IMR-90 (cell line): ENCODE measurements at regions not wholly inside any gene's neighbourhood (a gene's known extent, or its start where the extent isn't known, plus 50 kb on each side); places are given as distances from the start of the nearest gene placed in this dataset.

Source experiments
- ATAC-seq: fragments of 200-7000 bp; cut with Tn5 transposase; 2 replicates; pipeline ENCODE4 v1.9.1; 2020; ENCODE audit warnings: low read depth, mild to moderate bottlenecking, moderate library complexity
- BruUV-seq: library from RNA; stranded (reverse); fragments of 400-500 nt; replicated peaks from 2 replicates; lab custom pipeline; 2021; lab: Mats Ljungman, UMichigan
- CTCF ChIA-PET: fragments of 300-600 bp; formaldehyde crosslinking; extraction: SDS; loops from one replicate; lab custom pipeline; 2021; ENCODE audit warnings: antibody characterized with exemption; lab: Yijun Ruan, JAX
- POLR2A ChIA-PET: fragments of 300-600 bp; sonication (Branson Sonifier 250); formaldehyde crosslinking; loops from one replicate; lab custom pipeline; 2022; ENCODE audit warnings: antibody characterized with exemption; ENCODE audit not compliant: unreplicated experiment; lab: Charles Lee
- DNase-seq: peaks from one replicate; pipeline ENCODE4 v3.0.0; 2013
- H2AFZ ChIP-seq: replicated peaks from 2 replicates; pipeline ENCODE3; 2013; ENCODE audit warnings: low read length, mild to moderate bottlenecking; ENCODE audit not compliant: poor library complexity
- H2AK5ac ChIP-seq: 2 replicates; pipeline ENCODE4 v1.6.1; 2013; ENCODE audit warnings: low read depth, low read length, inconsistent platforms
- H2AK9ac ChIP-seq: replicated peaks from 2 replicates; pipeline ENCODE3; 2013; ENCODE audit warnings: mild to moderate bottlenecking, low read depth, low read length, moderate library complexity; ENCODE audit not compliant: poor library complexity
- H2BK120ac ChIP-seq: 2 replicates; pipeline ENCODE4 v1.6.1; 2013; ENCODE audit warnings: low read depth, low read length, inconsistent platforms
- H2BK15ac ChIP-seq: 3 replicates; pipeline ENCODE4 v1.6.1; 2013; ENCODE audit warnings: low read depth, low read length, inconsistent platforms
- H2BK20ac ChIP-seq: 2 replicates; pipeline ENCODE4 v1.6.1; 2013; ENCODE audit warnings: low read depth, mild to moderate bottlenecking, inconsistent platforms, low read length, moderate library complexity
- H2BK5ac ChIP-seq: 2 replicates; pipeline ENCODE4 v1.6.1; 2013; ENCODE audit warnings: mild to moderate bottlenecking, low read depth, low read length, inconsistent platforms; ENCODE audit not compliant: poor library complexity, severe bottlenecking
- H3K14ac ChIP-seq: replicated peaks from 2 replicates; pipeline ENCODE4 v1.6.1; 2013; ENCODE audit warnings: low read depth, low read length, inconsistent platforms
- H3K18ac ChIP-seq: 2 replicates; pipeline ENCODE4 v1.6.1; 2013; ENCODE audit warnings: low read depth, low read length, control low read depth
- H3K23ac ChIP-seq: 2 replicates; pipeline ENCODE4 v1.6.1; 2013; ENCODE audit warnings: low read depth, low read length, inconsistent platforms
- H3K27ac ChIP-seq: 2 replicates; pipeline ENCODE4 v1.5.1; 2013; ENCODE audit warnings: mild to moderate bottlenecking, control low read depth, low read length; ENCODE audit not compliant: insufficient read depth
- H3K27me3 ChIP-seq: 2 replicates; pipeline ENCODE4 v1.6.1; 2013; ENCODE audit warnings: low read length; ENCODE audit not compliant: control insufficient read depth, insufficient read depth
- H3K36me3 ChIP-seq: 2 replicates; pipeline ENCODE4 v1.6.1; 2013; ENCODE audit warnings: low read length, mixed read lengths; ENCODE audit not compliant: control insufficient read depth, insufficient read depth
- H3K4ac ChIP-seq: 2 replicates; pipeline ENCODE4 v1.6.1; 2013; ENCODE audit warnings: low read depth, low read length, inconsistent platforms
- H3K4me1 ChIP-seq: 2 replicates; pipeline ENCODE4 v1.6.1; 2013; ENCODE audit warnings: low read length, mixed read lengths; ENCODE audit not compliant: control insufficient read depth, insufficient read depth
- H3K4me2 ChIP-seq: 2 replicates; pipeline ENCODE4 v1.6.1; 2013; ENCODE audit warnings: low read depth, mild to moderate bottlenecking, control low read depth, low read length, moderate library complexity
- H3K4me3 ChIP-seq: 2 replicates; pipeline ENCODE4 v1.5.1; 2013; ENCODE audit warnings: low read depth, mild to moderate bottlenecking, control low read depth, low read length, moderate library complexity; ENCODE audit not compliant: insufficient read depth
- H3K56ac ChIP-seq: 2 replicates; pipeline ENCODE4 v1.6.1; 2013; ENCODE audit warnings: low read length, inconsistent platforms; ENCODE audit not compliant: insufficient read depth; ENCODE audit errors: extremely low read depth
- H3K79me1 ChIP-seq, 2 experiments: 2 replicates each; pipeline ENCODE4 v1.6.1; 2013; ENCODE audit warnings: low read length in 2 of 2, inconsistent platforms in 1 of 2, low read depth in 1 of 2
- H3K9ac ChIP-seq: 2 replicates; pipeline ENCODE4 v1.6.1; 2013; ENCODE audit warnings: low read depth, low read length, control low read depth
- H3K9me1 ChIP-seq: 2 replicates; pipeline ENCODE4 v1.6.1; 2013; ENCODE audit warnings: low read length, inconsistent platforms; ENCODE audit not compliant: insufficient read depth
- H3K9me3 ChIP-seq: 2 replicates; pipeline ENCODE4 v1.6.1; 2013; ENCODE audit warnings: low read length; ENCODE audit not compliant: control insufficient read depth, insufficient read depth
- H4K20me1 ChIP-seq: 2 replicates; pipeline ENCODE4 v1.6.1; 2013; ENCODE audit warnings: low read length, inconsistent platforms; ENCODE audit not compliant: insufficient read depth
- H4K5ac ChIP-seq: 2 replicates; pipeline ENCODE4 v1.6.1; 2013; ENCODE audit warnings: mild to moderate bottlenecking, low read depth, low read length, control low read depth
- H4K8ac ChIP-seq, 2 experiments: 2 replicates each; pipeline ENCODE4 v1.6.1; 2013; ENCODE audit warnings: low read depth in 2 of 2, low read length in 2 of 2, control low read depth in 1 of 2, inconsistent platforms in 1 of 2
- H4K91ac ChIP-seq: 2 replicates; pipeline ENCODE4 v1.6.1; 2013; ENCODE audit warnings: low read depth, low read length, inconsistent platforms; ENCODE audit not compliant: insufficient read depth
- BHLHE40 ChIP-seq: fragments of 150-350 bp; IDR thresholded peaks from 2 replicates; pipeline ENCODE4 v1.6.1; 2016; ENCODE audit warnings: mild to moderate bottlenecking, low read depth, low read length
- CHD1 ChIP-seq: IDR thresholded peaks from 2 replicates; pipeline ENCODE4 v1.6.1; 2012; ENCODE audit warnings: low read depth, low read length, improper control_type of control experiment
- MAFK ChIP-seq: IDR thresholded peaks from 2 replicates; pipeline ENCODE4 v1.6.1; 2012; ENCODE audit warnings: low read depth, low read length, improper control_type of control experiment
- MAZ ChIP-seq: IDR thresholded peaks from 2 replicates; pipeline ENCODE4 v1.6.1; 2012; ENCODE audit warnings: low read depth, mild to moderate bottlenecking, low read length, improper control_type of control experiment, moderate library complexity, borderline replicate concordance
- MXI1 ChIP-seq: IDR thresholded peaks from 2 replicates; pipeline ENCODE4 v1.6.1; 2012; ENCODE audit warnings: low read depth, mild to moderate bottlenecking, low read length, moderate library complexity, borderline replicate concordance
- POLR2A ChIP-seq: IDR thresholded peaks from 2 replicates; pipeline ENCODE4 v1.6.1; 2012; ENCODE audit warnings: mild to moderate bottlenecking, low read depth, low read length
- RAD21 ChIP-seq: IDR thresholded peaks from 2 replicates; pipeline ENCODE4 v1.6.1; 2012; ENCODE audit warnings: low read length, improper control_type of control experiment
- RCOR1 ChIP-seq: IDR thresholded peaks from 2 replicates; pipeline ENCODE4 v1.6.1; 2012; ENCODE audit warnings: mild to moderate bottlenecking, low read length, improper control_type of control experiment; ENCODE audit not compliant: insufficient replicate concordance
- RFX5 ChIP-seq: IDR thresholded peaks from 2 replicates; pipeline ENCODE4 v1.8.0; 2012; ENCODE audit warnings: low read depth, mild to moderate bottlenecking, low read length, moderate library complexity
- SMC3 ChIP-seq: fragments of 150-350 bp; IDR thresholded peaks from 2 replicates; pipeline ENCODE4 v1.6.1; 2016; ENCODE audit warnings: low read depth, mild to moderate bottlenecking, antibody characterized with exemption, low read length, moderate library complexity
- WGBS, 2 experiments: methylation state at CpG; one replicate each; pipeline versions ENCODE4 v1.1.5 to v1.1.7; 2013; ENCODE audit warnings: missing lambda C conversion rate in 2 of 2; ENCODE audit not compliant: insufficient read length in 1 of 2; ENCODE audit errors: extremely low coverage in 2 of 2; 5-methylcytosine and 5-hydroxymethylcytosine counted together
- dilution Hi-C: fragments of 300-500 bp; cut with HindIII; formaldehyde crosslinking; loops from one replicate; pipeline ENCODE4 v1.14.3; 2018; ENCODE audit warnings: low sequenced_read_pairs; ENCODE audit not compliant: unreplicated experiment
- in situ Hi-C: fragments of 300-500 bp; cut with MboI; formaldehyde crosslinking; loops from 3 replicates; pipeline ENCODE4 v1.14.3; 2019; ENCODE audit warnings: low sequenced_read_pairs, inconsistent platforms, mixed read lengths
- intact Hi-C: fragments of 100-400 bp; cut with micrococcal nuclease; formaldehyde crosslinking; loops from 2 replicates; pipeline ENCODE4 v1.10.0; 2022
- TF ChIP-seq, protein P1 (sequence below): fragments of 150-350 bp; IDR thresholded peaks from 2 replicates; pipeline ENCODE4 v1.6.1; 2017; ENCODE audit warnings: mild to moderate bottlenecking, antibody characterized with exemption, low read length, low read depth

DNA sequence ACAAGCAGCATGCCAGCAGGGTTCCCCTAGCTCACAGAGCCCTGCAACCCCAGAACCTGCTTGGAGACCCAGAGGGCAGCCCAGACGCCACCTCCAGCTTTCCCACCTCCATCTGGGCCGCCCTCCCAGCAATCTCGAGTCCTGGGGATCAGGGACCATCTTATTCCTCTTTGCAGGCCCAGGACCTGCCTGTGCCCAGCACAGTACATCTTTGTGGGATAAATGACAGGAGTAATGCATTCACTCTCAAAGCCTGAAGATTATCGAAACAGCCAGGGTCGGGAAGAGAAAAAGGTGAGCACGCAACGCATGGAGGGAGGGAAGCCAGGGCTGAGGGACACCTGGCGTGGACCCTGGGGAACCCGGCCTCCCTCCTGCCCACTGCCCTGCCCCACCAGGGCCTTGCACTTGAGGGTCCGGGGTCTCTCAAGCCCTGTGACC lies 144.1 kb downstream of the NDUFA10 start:
- H2BK5ac ChIP-seq, result no peak overlapping the region
- no peaks in the 10 kb centered on the region for H3K79me1 ChIP-seq
- intact Hi-C loops, result loop anchor here (10.0 kb wide), 1 partner anchor 846 kb away; no protein-coding TSS in a partner anchor
- no peak overlapping the region for H3K4ac ChIP-seq
- no peak overlapping the region for H3K27ac ChIP-seq
- no peak overlapping the region for H3K4me2 ChIP-seq
- H4K91ac ChIP-seq, result no peak overlapping the region
- H3K56ac ChIP-seq, result no peak overlapping the region
- ATAC-seq (no peak), DNase-seq (no peak)
- TF ChIP-seq BHLHE40 (no peak), RFX5 (no peak), MAZ (no peak), MAFK (no peak), CHD1 (no peak), RCOR1 (no peak), SMC3 (no peak), MXI1 (no peak), POLR2A (no peak), RAD21 (no peak)
- TF ChIP-seq, protein P1, sequence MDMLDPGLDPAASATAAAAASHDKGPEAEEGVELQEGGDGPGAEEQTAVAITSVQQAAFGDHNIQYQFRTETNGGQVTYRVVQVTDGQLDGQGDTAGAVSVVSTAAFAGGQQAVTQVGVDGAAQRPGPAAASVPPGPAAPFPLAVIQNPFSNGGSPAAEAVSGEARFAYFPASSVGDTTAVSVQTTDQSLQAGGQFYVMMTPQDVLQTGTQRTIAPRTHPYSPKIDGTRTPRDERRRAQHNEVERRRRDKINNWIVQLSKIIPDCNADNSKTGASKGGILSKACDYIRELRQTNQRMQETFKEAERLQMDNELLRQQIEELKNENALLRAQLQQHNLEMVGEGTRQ, result no peak
- H3K9me3 ChIP-seq, result peaks cover 15% of the 10 kb centered on the region
- H2BK15ac ChIP-seq, result no peak overlapping the region
- WGBS, 2 experiments, result 80% methylated on average over 2 of the region's 10 CpGs; no CpG with 5 or more reads in 1 of the 2 experiments
- H3K36me3 ChIP-seq, result no peaks in the 10 kb centered on the region
- no peaks in the 10 kb centered on the region for H3K4me1 ChIP-seq
- no peak overlapping the region for H2AFZ ChIP-seq
- no peaks in the 10 kb centered on the region for H4K20me1 ChIP-seq
- H2AK9ac ChIP-seq, result no peak overlapping the region
- no peaks in the 10 kb centered on the region for H3K9me1 ChIP-seq
- no peak overlapping the region for H3K14ac ChIP-seq
- no peak overlapping the region for H3K23ac ChIP-seq
- H2AK5ac ChIP-seq, result no peak overlapping the region
- CTCF ChIA-PET, result no interaction called here
- H3K27me3 ChIP-seq, result no peaks in the 10 kb centered on the region
- POLR2A ChIA-PET, result no interaction called here
- no peak overlapping the region for H4K5ac ChIP-seq
- H4K8ac ChIP-seq, result no peak overlapping the region
- no peak overlapping the region for H2BK120ac ChIP-seq
- dilution Hi-C loops, result no loop called here
- in situ Hi-C loops, result no loop called here
- no peak overlapping the region for H2BK20ac ChIP-seq
- H3K18ac ChIP-seq, result no peak overlapping the region
- no peak overlapping the region for H3K9ac ChIP-seq
- H3K4me3 ChIP-seq, result no peak overlapping the region
- no TSS peak for BruUV-seq
